Stimulated activated CD8-positive, alpha-beta memory T cell treated with anti-CD3 and anti-CD28 coated beads, Interleukin-7, amount 100 ng/mL, for 4 hours (primary cell): ENCODE measurements at regions not wholly inside any gene's neighbourhood (a gene's known extent, or its start where the extent isn't known, plus 50 kb on each side); places are given as distances from the start of the nearest gene placed in this dataset.

Source experiments
- DNase-seq, 2 donors: peaks; one replicate each; pipeline ENCODE4 v3.0.0-alpha.2; 2020; ENCODE audit warnings: low read depth in 2 of 2

- DNase-seq, result no peak
Measured at GRCh38 chr13:109670776-109671175, 115.6 kb downstream of the IRS2 start.

DNA sequence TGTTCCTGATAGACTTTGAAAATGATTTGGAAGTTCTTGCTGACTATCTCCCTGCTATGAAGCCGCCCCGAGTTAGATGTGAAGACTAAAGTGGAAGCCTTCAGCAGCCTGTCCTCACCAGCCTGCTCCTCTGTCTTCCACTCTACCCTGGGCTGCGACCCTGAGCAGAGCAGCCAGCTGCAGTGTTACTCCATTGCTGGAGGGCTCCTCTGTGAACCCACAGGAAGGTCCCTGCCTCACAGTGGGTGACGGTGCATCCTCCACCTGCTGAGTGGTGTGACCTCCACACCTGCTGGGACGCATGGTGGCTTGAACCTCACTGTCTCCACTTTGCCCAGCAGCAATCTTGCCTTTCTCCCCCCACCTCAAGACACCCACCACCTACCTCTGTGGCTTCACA, 116.4 kb downstream of the IRS2 start:
- DNase-seq, result no peak

- no peak for DNase-seq
Measured at GRCh38 chr13:109669234-109669612, 117.2 kb downstream of the IRS2 start.

GRCh38 chr13:109668433-109669233, 117.8 kb downstream of the IRS2 start:
- no peak for DNase-seq

GRCh38 chr13:109667807-109668291, 118.5 kb downstream of the IRS2 start:
- no peak for DNase-seq

- DNase-seq, result no peak
Measured at GRCh38 chr13:109667056-109667455, 119.3 kb downstream of the IRS2 start.

- no peak for DNase-seq
Measured at GRCh38 chr13:109666656-109667055, 119.7 kb downstream of the IRS2 start.

DNA sequence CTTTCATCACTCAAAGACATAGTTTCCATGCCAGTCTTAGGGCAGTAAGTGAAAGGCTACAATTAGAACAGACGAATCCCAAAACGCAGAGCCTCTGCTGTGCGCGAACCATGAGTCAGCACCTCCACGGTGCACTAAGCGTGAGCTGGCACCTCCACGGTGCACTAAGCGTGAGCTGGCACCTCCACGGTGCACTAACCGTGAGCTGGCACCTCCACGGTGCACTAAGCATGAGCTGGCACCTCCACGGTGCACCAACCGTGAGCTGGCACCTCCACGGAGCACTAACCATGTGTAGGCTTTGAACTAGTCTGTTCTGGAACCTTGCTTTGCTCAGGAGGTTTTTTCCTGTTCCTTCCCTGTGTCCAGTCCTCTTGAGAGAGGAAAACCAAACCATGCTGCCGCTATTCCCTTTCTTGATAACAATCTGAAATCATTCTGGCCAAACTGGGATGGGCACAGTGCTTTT, 120.6 kb downstream of the IRS2 start:
- no peak for DNase-seq

DNA sequence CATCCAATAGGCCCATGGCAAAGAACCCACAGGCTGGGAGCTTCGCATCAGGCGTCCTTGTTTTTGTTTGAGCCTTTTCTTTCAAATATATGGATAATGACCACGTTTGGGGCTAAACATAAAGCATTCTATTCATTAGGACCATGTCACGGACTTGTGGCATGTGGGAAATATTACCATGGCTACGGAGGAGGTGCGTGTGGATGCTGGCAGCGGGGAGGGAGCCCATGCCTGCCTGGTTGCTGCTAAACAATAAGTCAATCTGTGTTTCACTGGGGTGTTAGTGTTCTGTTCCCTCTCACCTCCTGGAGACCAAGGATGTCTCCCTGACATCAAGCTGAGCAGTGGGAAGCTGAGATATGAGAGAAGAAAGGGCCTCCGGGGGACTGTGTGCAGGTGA, 121.1 kb downstream of the IRS2 start:
- no peak for DNase-seq

DNA sequence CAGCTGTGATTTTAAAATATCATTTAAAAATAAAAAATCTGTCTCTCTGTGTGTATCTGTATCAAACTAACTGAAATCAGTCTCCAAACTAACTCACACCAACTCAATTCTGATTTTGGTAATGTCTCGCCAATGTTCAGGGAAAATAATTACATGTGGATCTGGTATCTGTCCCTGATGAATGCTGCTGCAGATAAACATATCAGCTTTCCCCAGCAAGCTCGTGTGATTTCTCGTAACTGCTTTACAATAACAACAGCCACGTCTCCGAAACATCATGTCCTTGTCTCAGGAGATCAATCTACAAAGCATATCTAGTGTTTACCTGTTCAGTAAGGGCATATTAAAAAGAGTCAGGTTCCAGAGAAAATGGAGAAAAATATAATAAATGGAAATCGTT, 129.0 kb downstream of the IRS2 start:
- no peak for DNase-seq

DNA sequence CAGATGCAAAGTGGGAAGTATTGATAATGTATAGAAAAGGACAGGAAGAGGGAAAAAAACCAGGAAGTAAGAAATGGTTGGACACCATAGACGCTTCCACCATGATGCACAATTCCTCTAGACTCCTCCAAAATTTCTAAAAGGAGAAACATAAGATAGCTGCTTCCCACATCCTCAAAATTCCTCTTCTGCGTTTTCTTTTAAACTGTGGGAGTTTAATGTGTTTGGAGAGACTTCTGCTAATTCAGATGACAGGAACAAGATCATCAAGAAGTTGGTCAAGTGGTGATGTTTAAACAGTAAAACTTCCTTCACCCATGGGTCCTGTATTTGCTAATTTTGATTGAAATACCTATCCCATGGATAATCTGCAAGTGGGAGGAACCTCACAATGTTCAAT, 130.2 kb downstream of the IRS2 start:
- no peak for DNase-seq

DNA sequence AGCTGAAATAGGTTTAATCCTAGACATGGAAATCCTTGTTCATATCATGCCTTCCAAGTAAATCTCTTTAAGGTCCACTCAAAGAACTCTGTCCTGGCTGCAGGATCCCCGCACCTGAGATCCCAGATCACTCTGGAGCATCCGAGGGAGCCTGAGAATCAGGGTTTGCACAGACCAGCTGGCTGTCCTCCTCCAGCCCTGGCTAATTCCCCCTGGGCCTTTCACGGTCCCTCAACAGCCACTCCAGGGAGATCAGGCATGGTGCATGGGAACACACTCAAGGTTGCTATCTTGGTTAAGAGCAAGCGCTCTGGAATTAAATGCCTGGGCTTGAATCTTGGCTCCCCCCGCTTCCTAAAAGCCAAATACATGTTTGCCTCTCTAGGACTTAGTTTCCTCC, 130.8 kb downstream of the IRS2 start:
- DNase-seq, result no peak

- no peak for DNase-seq
Measured at GRCh38 chr13:109655206-109655600, 131.2 kb downstream of the IRS2 start.

DNA sequence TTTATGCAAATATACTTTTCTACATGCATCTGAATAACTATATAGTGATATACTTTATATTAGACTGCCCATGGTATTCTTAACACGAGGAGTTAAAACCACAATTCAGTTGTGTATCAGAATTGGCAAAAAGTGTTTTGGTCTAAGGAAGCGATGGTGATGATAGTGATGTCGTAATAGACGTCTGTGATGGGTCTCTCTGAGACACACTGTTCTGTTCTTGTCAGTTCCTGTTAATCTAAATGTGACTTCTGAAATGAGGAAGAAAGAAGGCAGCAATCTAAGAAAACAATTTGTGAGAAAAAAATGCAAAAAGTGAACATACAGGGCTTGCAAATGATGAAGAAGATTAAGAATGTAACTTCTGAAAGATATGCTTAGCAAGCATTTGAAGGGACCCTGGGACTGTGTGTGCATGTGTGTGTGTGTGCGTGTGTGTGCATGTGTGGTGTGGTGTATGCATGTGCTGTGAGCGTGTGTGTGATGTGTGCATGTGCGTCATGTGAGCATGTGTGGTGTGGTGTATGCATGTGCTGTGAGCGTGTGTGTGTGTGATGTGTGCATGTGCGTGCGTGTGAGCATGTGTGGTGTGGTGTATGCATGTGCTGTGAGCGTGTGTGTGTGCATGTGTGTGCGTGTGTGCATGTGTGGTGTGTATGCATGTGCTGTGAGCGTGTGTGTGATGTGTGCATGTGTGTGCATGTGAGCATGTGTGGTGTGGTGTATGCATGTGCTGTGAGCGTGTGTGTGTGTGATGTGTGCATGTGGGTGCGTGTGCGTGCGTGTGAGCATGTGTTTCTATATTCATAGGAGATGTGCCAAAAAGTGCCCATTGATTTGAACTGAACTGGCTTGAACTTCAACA, 131.8 kb downstream of the IRS2 start:
- no peak for DNase-seq

- no peak for DNase-seq
Measured at GRCh38 chr13:109652531-109652930, 133.9 kb downstream of the IRS2 start.

GRCh38 chr13:109651854-109652253, 134.5 kb downstream of the IRS2 start:
- no peak for DNase-seq

GRCh38 chr13:109651311-109651710, 135.1 kb downstream of the IRS2 start:
- no peak for DNase-seq

GRCh38 chr13:109650861-109651260, 135.5 kb downstream of the IRS2 start:
- DNase-seq, result no peak

DNA sequence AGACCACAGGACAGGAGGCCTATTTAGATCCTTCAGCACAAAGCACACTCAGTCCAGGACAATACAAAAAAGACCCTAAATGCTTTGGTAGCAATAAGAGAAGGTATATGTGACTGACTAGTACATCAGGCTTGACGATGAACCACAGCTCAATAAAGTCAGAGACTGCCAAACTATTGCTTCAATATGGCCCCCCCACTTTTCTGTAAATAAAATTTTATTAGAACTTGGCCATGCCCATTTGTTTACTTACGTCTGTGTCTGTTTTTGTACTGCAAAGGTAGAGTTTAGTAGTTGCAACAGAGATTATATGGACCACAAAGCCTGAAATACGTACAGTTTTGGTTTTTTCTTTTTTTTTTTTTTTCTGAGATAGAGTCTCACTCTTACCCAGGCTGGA, 136.7 kb downstream of the IRS2 start:
- DNase-seq, result no peak

DNA sequence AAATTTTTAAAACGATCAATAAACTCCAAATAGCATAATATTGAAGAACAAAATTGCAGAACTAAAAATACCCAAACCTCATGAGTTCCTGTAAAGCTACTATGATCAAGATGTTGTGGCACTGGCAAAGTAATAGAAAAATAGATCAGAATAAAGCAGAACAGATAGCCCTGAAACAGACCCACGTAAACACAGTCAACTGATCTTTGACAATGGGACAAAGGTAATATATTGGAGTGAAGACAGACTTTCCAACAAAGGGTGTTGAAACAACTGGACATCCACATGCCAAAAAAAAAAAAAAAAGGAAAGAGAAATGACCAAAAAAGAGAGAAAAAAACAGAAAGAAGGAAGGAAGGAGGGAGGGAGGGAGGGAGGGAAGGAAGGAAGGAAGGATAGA, 138.7 kb downstream of the IRS2 start:
- DNase-seq, result no peak

DNA sequence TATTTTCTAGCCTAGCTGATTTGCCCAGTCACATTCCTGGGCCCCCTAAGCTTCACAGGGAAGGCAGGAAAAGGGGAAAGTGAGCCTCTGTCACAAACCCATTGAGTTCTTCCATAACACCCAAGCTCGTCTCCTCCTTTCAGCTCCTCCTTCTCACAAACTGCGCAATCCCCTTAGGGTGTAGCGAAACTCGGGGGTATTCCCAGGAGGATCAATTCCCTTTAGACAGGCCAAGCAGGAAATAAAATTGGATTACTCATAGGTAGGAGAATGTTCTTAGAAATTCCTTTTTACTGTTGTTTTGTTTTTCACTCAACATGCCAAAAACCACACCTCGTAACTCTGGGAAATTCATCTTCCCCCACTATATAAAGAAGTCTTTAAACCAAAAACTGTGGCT, 139.3 kb downstream of the IRS2 start:
- DNase-seq, result no peak

GRCh38 chr13:109646423-109646822, 140.0 kb downstream of the IRS2 start:
- no peak for DNase-seq

- no peak for DNase-seq
Measured at GRCh38 chr13:109645831-109646230, 140.6 kb downstream of the IRS2 start.
